Stimulated activated CD4-positive, alpha-beta T cell treated with anti-CD3 and anti-CD28 coated beads, Interleukin-12 subunit alpha, Interleukin-12 subunit beta, amount 100 ng/mL, for 48 hours (primary cell): ENCODE measurements at regions not wholly inside any gene's neighbourhood (a gene's known extent, or its start where the extent isn't known, plus 50 kb on each side); places are given as distances from the start of the nearest gene placed in this dataset.
"Not testable (repeated sequence)": the region's sequence is repeated elsewhere in the genome, so short reads cannot be mapped to it uniquely, and the experiment has no call there.

Experiments used
- DNase-seq, 3 donors: peaks; one replicate each; pipeline ENCODE4 v3.0.0-alpha.2; 2020; ENCODE audit warnings: low read depth in 2 of 3, low spot score in 1 of 3

DNA sequence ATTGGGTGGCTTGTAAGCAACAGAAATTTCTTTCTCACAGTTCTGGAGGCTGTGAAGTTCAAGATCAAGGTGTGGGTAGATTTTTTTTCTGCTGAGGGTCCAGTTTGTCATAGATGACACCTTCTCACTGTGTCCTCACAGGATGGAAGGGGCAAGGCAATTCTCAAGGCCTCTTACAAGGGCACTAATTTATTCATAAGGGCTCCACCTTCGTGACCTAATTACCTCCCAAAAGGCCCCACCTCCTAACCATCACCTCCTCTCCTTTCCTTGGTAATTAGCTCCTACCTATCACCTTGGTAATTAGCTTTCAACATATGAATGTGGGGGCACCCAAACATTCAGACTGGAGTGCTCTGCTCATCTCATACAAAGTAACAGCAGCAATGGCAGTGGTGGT lies 92.3 kb upstream of the CD44 start:
- DNase-seq: no peak

DNA sequence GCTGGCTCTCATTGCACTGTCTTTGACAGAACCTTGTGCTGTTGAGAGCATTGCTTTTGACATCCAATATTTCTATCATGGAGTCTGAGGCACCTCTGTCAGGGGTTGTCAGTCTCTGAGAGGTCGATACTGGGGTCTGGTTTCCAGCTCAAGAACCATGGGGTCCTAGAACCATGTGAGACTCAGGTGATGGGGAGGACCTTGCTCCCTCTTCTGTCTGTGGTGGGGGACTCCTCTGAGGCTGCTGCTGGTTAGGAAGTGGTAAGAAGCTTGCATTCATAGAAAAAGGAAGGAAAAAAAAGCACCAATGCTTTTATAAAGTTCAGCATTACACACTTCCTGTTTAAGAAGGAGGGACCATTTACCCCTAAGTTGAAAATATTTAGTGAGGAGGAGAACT lies 91.8 kb upstream of the CD44 start:
- no peak for DNase-seq

GRCh38 chr11:35047769-35048168 lies 91.2 kb upstream of the CD44 start:
- no peak for DNase-seq

- not testable (repeated sequence) for DNase-seq
Observed at GRCh38 chr11:35048346-35048745, 90.6 kb upstream of the CD44 start.

DNA sequence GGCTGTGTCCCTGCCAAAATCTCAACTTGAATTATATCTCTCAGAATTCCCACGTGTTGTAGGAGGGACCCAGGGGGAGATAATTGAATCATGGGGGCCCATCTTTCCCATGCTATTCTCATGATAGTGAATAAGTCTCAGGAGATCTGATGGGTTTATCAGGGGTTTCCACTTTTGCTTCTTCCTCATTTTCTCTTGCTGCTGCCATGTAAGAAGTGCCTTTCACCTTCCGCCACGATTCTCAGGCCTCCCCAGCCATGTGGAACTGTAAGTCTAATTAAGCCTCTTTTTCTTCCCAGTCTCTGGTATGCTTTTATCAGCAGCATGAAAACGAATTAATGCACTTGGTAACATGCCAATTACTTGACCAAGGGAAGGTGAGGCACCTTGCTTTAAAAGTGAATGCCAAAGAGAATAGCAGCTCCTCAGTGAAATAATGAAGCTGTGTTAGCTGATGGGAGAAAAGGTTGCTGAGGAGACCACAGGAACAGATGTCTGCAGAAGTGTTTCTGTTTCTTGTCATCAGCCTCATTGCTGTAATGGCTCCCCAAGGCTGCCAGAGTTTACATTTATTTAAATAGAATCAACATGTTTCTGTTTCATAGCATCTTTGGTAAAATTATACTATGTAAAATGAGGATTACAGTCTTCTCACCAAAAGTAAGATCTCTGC lies 89.0 kb upstream of the CD44 start:
- DNase-seq: no peak

DNA sequence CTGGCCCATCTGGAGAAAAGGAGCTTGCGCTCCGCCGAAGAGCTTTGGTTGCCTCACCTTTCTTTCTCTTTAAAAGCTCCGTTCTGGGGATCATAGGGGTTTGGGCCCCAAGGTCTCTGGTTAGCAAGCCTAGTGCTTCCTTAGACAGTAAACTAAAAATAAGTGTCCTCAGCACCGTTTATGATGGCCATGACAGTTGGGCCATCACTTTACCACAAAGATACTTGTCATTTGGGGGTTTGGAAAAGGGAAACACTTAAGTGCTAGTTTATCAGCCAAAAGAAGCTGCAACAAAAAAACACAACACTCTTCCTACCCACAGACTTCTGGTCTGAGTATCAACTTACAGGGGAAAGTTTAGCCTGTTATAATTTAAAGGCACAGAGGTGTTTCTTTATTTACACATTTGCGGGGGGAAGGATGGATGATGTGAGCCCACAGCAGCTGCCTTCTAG lies 88.4 kb upstream of the CD44 start:
- no peak for DNase-seq

- DNase-seq: no peak
Observed at GRCh38 chr11:35056391-35057093, 82.4 kb upstream of the CD44 start.

- no peak for DNase-seq
Observed at GRCh38 chr11:35057926-35058668, 80.9 kb upstream of the CD44 start.

- DNase-seq: no peak
Observed at GRCh38 chr11:35058669-35059434, 80.1 kb upstream of the CD44 start.

DNA sequence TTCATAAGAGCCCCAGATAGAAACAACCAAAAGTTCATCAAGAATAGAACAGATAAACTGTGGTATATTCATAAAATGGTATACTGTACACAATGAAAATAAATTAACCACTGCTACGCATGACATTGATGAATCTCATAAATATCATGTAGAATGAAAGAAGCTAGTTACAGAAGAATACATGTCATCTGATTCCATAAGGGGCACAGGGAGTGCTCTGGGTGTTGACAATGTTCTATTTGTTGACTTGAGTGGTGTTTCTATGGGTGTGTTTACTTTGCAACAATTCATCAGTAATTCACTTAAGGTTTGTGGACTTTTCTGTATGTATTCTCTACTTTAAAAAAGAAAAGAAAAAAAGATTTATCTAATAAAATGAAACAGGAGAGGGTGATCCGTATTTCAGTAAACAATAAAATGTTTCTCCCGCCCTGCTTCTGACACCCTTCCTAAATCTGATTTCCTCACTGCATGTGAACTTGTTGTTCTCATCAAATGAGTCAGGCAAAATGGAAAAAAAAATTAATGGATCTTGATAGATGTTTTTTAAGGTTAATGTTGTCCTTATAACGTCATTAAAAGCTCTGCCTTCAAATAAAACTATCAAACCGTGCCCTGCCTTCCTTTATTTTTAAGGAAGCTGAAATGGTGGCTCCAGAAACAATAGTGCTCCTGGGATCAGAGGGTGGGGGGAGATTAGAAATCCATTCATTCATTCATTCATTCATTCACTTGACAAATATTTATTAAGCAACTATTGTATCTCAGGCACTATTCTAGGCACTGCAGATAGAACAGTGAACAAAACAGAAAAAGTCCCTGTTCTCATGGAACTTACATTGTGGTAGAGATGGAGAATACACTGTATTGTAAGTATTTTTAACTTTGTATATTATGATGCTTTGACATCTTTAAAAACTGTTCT lies 77.2 kb upstream of the CD44 start:
- no peak for DNase-seq

DNA sequence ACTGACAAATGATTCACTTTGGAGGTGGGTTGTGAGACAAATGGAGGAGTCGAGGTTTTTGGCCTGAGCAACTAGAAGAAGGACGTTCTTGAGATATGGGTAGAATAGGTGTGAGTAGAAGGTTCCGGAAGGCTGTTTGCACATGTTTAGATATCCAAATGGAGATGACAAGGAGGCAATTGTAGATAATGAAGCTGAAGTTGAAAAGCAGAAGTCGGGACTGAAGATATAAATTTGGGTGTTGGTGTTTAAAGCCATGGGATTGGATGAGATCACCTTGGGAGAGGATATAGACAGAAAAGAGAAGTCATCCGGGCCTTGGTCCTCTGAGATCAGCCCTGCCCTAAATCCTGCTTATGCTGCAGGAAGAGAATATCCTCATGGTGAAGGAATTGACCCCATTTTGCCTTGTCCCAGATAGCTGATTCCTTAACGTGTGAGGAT lies 75.5 kb upstream of the CD44 start:
- no peak for DNase-seq

DNA sequence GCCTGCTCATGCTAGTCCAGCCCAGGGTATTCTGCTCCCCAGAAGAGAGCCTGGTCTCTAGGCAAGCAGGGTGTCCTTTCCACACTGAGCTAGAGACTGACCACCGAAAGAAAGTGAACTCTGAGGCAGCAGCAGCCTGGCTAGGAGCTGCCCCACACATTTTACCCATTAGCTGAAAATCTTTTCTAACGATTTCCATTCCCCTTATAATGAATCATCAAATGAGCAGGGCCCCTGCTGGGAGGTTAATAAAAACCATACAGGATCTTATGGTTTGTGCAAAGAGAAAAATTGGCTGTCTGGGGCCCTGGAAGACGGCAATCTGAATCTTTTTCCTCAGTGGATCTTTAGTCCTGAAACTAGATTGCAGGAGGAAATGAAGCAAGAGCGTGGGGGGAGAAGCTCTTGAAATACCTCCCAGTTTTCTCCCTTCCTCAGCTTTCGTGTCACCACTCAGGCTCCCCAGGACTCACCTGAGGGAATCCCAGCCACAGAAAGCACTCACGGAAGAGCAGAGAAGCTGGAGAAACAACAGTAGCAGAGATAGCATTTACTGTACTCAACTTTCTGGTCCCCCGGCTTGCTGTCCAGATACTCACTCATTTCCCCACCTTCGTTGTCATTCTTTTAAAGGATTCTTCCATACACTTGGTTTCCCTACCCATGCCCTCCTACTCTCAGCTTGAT lies 74.7 kb upstream of the CD44 start:
- DNase-seq: no peak

- no peak for DNase-seq
Observed at GRCh38 chr11:35065566-35065965, 73.4 kb upstream of the CD44 start.

DNA sequence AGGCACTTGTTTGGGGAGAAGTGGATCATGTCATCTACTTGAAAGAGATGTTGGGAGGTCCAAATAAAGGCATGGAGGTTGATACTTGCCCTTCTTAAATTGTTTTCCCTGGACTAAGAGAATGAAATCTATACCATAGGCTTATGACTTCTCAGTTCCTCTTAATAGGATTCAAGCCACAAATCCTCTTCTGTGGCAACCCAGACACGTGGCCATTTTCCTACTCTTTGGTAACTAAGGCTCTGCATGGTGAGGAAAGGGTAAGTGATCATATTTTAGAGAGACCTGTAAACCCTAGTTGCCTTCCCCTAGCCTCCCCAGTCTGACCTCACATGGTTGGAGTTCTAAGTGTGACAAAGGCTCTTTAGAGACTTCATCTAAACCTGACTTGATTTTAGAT lies 72.9 kb upstream of the CD44 start:
- no peak for DNase-seq

GRCh38 chr11:35066783-35067423 lies 72.1 kb upstream of the CD44 start:
- no peak for DNase-seq

- no peak for DNase-seq
Observed at GRCh38 chr11:35071722-35072121, 67.2 kb upstream of the CD44 start.

DNA sequence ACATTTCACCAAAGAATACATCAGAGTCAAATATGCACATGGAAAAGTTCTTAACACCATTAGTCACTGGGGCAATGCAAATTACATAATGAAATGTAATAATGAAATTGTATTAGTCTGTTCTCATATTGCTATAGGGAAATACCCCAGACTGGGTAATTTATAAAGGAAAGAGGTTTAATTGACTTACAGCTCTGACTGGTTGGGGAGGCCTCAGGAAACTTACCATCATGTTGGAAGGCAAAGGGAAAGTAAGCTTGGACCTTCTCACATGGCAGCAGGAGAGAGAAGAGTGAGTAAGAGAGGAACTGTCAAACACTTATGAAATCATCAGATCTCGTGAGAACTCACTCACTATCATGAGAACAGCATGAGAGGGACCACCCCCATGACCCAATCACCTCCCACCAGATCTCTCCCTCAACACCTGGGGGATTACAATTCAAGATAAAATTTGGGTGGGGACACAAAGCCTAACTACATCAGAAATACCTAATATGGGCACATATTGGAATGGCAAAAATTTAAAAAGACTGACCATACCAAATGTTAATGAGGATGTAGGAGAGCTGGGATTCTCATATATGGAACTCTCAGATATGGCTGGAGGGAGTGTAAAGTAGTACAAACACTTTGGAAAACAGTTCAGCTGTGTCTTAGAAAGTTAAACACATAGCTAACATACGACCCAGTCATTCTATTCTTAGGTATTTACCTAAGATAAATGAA lies 65.1 kb upstream of the CD44 start:
- no peak for DNase-seq
